ENCODE measurements at regions not wholly inside any gene's neighbourhood (a gene's known extent, or its start where the extent isn't known, plus 50 kb on each side); places are given as distances from the start of the nearest gene placed in this dataset.

- TF ChIP-seq, protein P1, sequence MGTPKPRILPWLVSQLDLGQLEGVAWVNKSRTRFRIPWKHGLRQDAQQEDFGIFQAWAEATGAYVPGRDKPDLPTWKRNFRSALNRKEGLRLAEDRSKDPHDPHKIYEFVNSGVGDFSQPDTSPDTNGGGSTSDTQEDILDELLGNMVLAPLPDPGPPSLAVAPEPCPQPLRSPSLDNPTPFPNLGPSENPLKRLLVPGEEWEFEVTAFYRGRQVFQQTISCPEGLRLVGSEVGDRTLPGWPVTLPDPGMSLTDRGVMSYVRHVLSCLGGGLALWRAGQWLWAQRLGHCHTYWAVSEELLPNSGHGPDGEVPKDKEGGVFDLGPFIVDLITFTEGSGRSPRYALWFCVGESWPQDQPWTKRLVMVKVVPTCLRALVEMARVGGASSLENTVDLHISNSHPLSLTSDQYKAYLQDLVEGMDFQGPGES (IDR thresholded peaks at IDR 0.05; ENCODE audit: low read depth, low read length): no peak
- TF ChIP-seq USF1 (IDR thresholded peaks at IDR 0.05; ENCODE audit: borderline replicate concordance, low read depth): no peak
Measured at GRCh38 chr2:34787341-34787740, 1188.2 kb upstream of the FAM98A start (continued).

- CTCF ChIA-PET: interaction anchor here (0.7 kb wide), 1 partner anchor 1360 kb away, joined by 3 read pairs; no protein-coding TSS in a partner anchor
- no peak overlapping the region for H3K4me3 ChIP-seq (ENCODE audit: low read depth in 2 of 2, low read length in 1 of 2)
- H3K27me3 ChIP-seq (ENCODE audit: insufficient read depth): no peaks in the 10 kb centered on the region
- no peaks in the 10 kb centered on the region for H3K9me3 ChIP-seq
- no peaks in the 10 kb centered on the region for H3K4me1 ChIP-seq (ENCODE audit: control insufficient read depth in 1 of 2, insufficient read depth in 2 of 2, low read depth in 1 of 2, low read length in 1 of 2)
- TF ChIP-seq SIN3A (IDR thresholded peaks at IDR 0.05; ENCODE audit: borderline replicate concordance, low read depth, low read length) (no peak), YY1 (IDR thresholded peaks at IDR 0.05; ENCODE audit: low read depth) (no peak), FOXM1 (IDR thresholded peaks at IDR 0.05; ENCODE audit: low read depth) (no peak), EZH2phosphoT487 (IDR thresholded peaks at IDR 0.05; ENCODE audit: borderline replicate concordance, low read depth) (no peak), CTCF (IDR thresholded peaks at IDR 0.05) (no peak), RFX5 (IDR thresholded peaks at IDR 0.05; ENCODE audit: low read length) (no peak), MEF2A (IDR thresholded peaks at IDR 0.05; ENCODE audit: borderline replicate concordance, low read depth) (no peak), FOSL2 (IDR thresholded peaks at IDR 0.05; ENCODE audit: borderline replicate concordance, low read depth) (no peak), MXI1 (IDR thresholded peaks at IDR 0.05; ENCODE audit: low read depth, low read length) (no peak)
- TF ChIP-seq, protein P1 (IDR thresholded peaks at IDR 0.05; ENCODE audit: low read depth, low read length): no peak
- no peaks in the 10 kb centered on the region for H3K36me3 ChIP-seq (replicated peaks in 1 of 2; ENCODE audit: control insufficient read depth in 1 of 2, insufficient read depth in 2 of 2, low read length in 1 of 2)
- 2% methylated on average over 3 of the region's 3 CpGs for WGBS (ENCODE audit: low lambda C conversion rate)
- no peaks in the 10 kb centered on the region for H3F3A ChIP-seq (replicated peaks; ENCODE audit: insufficient read depth)
- H4K20me1 ChIP-seq (ENCODE audit: insufficient read depth): no peaks in the 10 kb centered on the region
- POLR2A ChIA-PET: no interaction called here
- H3K79me2 ChIP-seq (ENCODE audit: insufficient read depth): no peaks in the 10 kb centered on the region
- no peak overlapping the region for H3K27ac ChIP-seq (ENCODE audit: low read depth in 2 of 2, low read length in 1 of 2)
- DNase-seq: no peak
- H3K9ac ChIP-seq: no peak overlapping the region
- no peak overlapping the region for H3K4me2 ChIP-seq
- no peak overlapping the region for H2AFZ ChIP-seq (ENCODE audit: low read depth)
- H3K9me2 ChIP-seq: no peaks in the 10 kb centered on the region
Measured at GRCh38 chr2:34785206-34785785, 1186.2 kb upstream of the FAM98A start.

All from SK-N-SH (cell line).